ENCODE measurements at regions not wholly inside any gene's neighbourhood (a gene's known extent, or its start where the extent isn't known, plus 50 kb on each side); places are given as distances from the start of the nearest gene placed in this dataset.

- FAIRE-seq (no peak), DNase-seq (no peak)
- no peaks in the 10 kb centered on the region for H3K27me3 ChIP-seq (ENCODE audit: control insufficient read depth, insufficient read depth, low read length)
- intact Hi-C loops (cut with DNase I) = no loop called here
- no peaks in the 10 kb centered on the region for H3K36me3 ChIP-seq (ENCODE audit: control insufficient read depth in 2 of 3, insufficient read depth in 3 of 3, low read length in 3 of 3)
- no peak overlapping the region for H3K9ac ChIP-seq (ENCODE audit: low read length in 3 of 3)
- no peak overlapping the region for H3K4me3 ChIP-seq (ENCODE audit: low read length in 3 of 3)
- no peak overlapping the region for H3K27ac ChIP-seq (ENCODE audit: low read depth in 2 of 2, low read length in 2 of 2)
- no peaks in the 10 kb centered on the region for H3K9me3 ChIP-seq (ENCODE audit: control insufficient read depth in 2 of 3, insufficient read depth in 1 of 3, low read length in 3 of 3)
- H3K4me1 ChIP-seq (ENCODE audit: control insufficient read depth in 2 of 3, insufficient read depth in 2 of 3, low read depth in 1 of 3, low read length in 3 of 3) = no peaks in the 10 kb centered on the region
- TF ChIP-seq CTCF (IDR thresholded peaks at IDR 0.05; ENCODE audit: borderline replicate concordance, extremely low read depth, insufficient read depth) = no peak
Measured at GRCh38 chr5:74295676-74296075, 344.9 kb downstream of the ENC1 start.

GRCh38 chr5:74295141-74295540 is 345.4 kb downstream of the ENC1 start:
- no peak overlapping the region for H3K27ac ChIP-seq (ENCODE audit: low read depth in 2 of 2, low read length in 2 of 2)
- DNase-seq (no peak), FAIRE-seq (no peak)
- no peaks in the 10 kb centered on the region for H3K4me1 ChIP-seq (ENCODE audit: control insufficient read depth in 2 of 3, insufficient read depth in 2 of 3, low read depth in 1 of 3, low read length in 3 of 3)
- H3K4me3 ChIP-seq (ENCODE audit: low read length in 3 of 3) = no peak overlapping the region
- no peak for TF ChIP-seq CTCF (IDR thresholded peaks at IDR 0.05; ENCODE audit: borderline replicate concordance, extremely low read depth, insufficient read depth)
- H3K9me3 ChIP-seq (ENCODE audit: control insufficient read depth in 2 of 3, insufficient read depth in 1 of 3, low read length in 3 of 3) = no peaks in the 10 kb centered on the region
- no peaks in the 10 kb centered on the region for H3K36me3 ChIP-seq (ENCODE audit: control insufficient read depth in 2 of 3, insufficient read depth in 3 of 3, low read length in 3 of 3)
- no peaks in the 10 kb centered on the region for H3K27me3 ChIP-seq (ENCODE audit: control insufficient read depth, insufficient read depth, low read length)
- H3K9ac ChIP-seq (ENCODE audit: low read length in 3 of 3) = no peak overlapping the region
- intact Hi-C loops (cut with DNase I) = no loop called here

GRCh38 chr5:74294231-74294705 is 346.3 kb downstream of the ENC1 start:
- Histone ChIP-seq H3K4me1 (ENCODE audit: control insufficient read depth in 2 of 3, insufficient read depth in 2 of 3, low read depth in 1 of 3, low read length in 3 of 3) (no peaks in the 10 kb centered on the region), H3K9ac (ENCODE audit: low read length in 3 of 3) (no peak overlapping the region), H3K27ac (ENCODE audit: low read depth in 2 of 2, low read length in 2 of 2) (no peak overlapping the region), H3K9me3 (ENCODE audit: control insufficient read depth in 2 of 3, insufficient read depth in 1 of 3, low read length in 3 of 3) (no peaks in the 10 kb centered on the region), H3K27me3 (ENCODE audit: control insufficient read depth, insufficient read depth, low read length) (no peaks in the 10 kb centered on the region), H3K36me3 (ENCODE audit: control insufficient read depth in 2 of 3, insufficient read depth in 3 of 3, low read length in 3 of 3) (no peaks in the 10 kb centered on the region), H3K4me3 (ENCODE audit: low read length in 3 of 3) (no peak overlapping the region)
- no peak for TF ChIP-seq CTCF (IDR thresholded peaks at IDR 0.05; ENCODE audit: borderline replicate concordance, extremely low read depth, insufficient read depth)
- FAIRE-seq = no peak
- DNase-seq = no peak
- intact Hi-C loops (cut with DNase I) = no loop called here

GRCh38 chr5:74293182-74293581 is 347.3 kb downstream of the ENC1 start:
- no peak for TF ChIP-seq CTCF (IDR thresholded peaks at IDR 0.05; ENCODE audit: borderline replicate concordance, extremely low read depth, insufficient read depth)
- intact Hi-C loops (cut with DNase I) = no loop called here
- no peak for FAIRE-seq
- no peak for DNase-seq
- H3K36me3 ChIP-seq (ENCODE audit: control insufficient read depth in 2 of 3, insufficient read depth in 3 of 3, low read length in 3 of 3) = no peaks in the 10 kb centered on the region
- no peaks in the 10 kb centered on the region for H3K9me3 ChIP-seq (ENCODE audit: control insufficient read depth in 2 of 3, insufficient read depth in 1 of 3, low read length in 3 of 3)
- H3K9ac ChIP-seq (ENCODE audit: low read length in 3 of 3) = no peak overlapping the region
- no peak overlapping the region for H3K27ac ChIP-seq (ENCODE audit: low read depth in 2 of 2, low read length in 2 of 2)
- no peak overlapping the region for H3K4me3 ChIP-seq (ENCODE audit: low read length in 3 of 3)
- H3K27me3 ChIP-seq (ENCODE audit: control insufficient read depth, insufficient read depth, low read length) = no peaks in the 10 kb centered on the region
- H3K4me1 ChIP-seq (ENCODE audit: control insufficient read depth in 2 of 3, insufficient read depth in 2 of 3, low read depth in 1 of 3, low read length in 3 of 3) = no peaks in the 10 kb centered on the region

All from kidney (tissue), 13 donors.